IPS DF 4.7 (cell line): ENCODE measurements at regions not wholly inside any gene's neighbourhood (a gene's known extent, or its start where the extent isn't known, plus 50 kb on each side); places are given as distances from the start of the nearest gene placed in this dataset.

Experiments used
- DNase-seq: peaks from one replicate; pipeline ENCODE4 v3.0.0-alpha.2; 2013; ENCODE audit warnings: low spot score; ENCODE audit errors: extremely low read depth

- DNase-seq, result no peak
Observed at GRCh38 chr14:65249471-65250161, 147.3 kb upstream of the MAX start.

GRCh38 chr14:65250162-65250495 is 147.8 kb upstream of the MAX start:
- DNase-seq, result no peak

- no peak for DNase-seq
Observed at GRCh38 chr14:65251213-65251612, 148.9 kb upstream of the MAX start.

GRCh38 chr14:65252482-65253255 is 150.4 kb upstream of the MAX start:
- DNase-seq, result no peak

- DNase-seq, result no peak
Observed at GRCh38 chr14:65255029-65255545, 152.8 kb upstream of the MAX start.

GRCh38 chr14:65255583-65256461 is 153.5 kb upstream of the MAX start:
- DNase-seq, result peak; percentile 87

- DNase-seq, result no peak
Observed at GRCh38 chr14:65256714-65257113, 154.4 kb upstream of the MAX start.

- no peak for DNase-seq
Observed at GRCh38 chr14:65257425-65257824, 155.1 kb upstream of the FUT8 start.

- no peak for DNase-seq
Observed at GRCh38 chr14:65258391-65258790, 154.1 kb upstream of the FUT8 start.

- no peak for DNase-seq
Observed at GRCh38 chr14:65259000-65259399, 153.5 kb upstream of the FUT8 start.

GRCh38 chr14:65260786-65261185 is 151.7 kb upstream of the FUT8 start:
- no peak for DNase-seq

- DNase-seq, result no peak
Observed at GRCh38 chr14:65261425-65261920, 151.1 kb upstream of the FUT8 start.

- no peak for DNase-seq
Observed at GRCh38 chr14:65261946-65262345, 150.6 kb upstream of the FUT8 start.

GRCh38 chr14:65263177-65263788 is 149.2 kb upstream of the FUT8 start:
- no peak for DNase-seq

GRCh38 chr14:65267856-65268255 is 144.7 kb upstream of the FUT8 start:
- no peak for DNase-seq

GRCh38 chr14:65268594-65268993 is 143.9 kb upstream of the FUT8 start:
- DNase-seq, result no peak

GRCh38 chr14:65269732-65270131 is 142.8 kb upstream of the FUT8 start:
- DNase-seq, result no peak

- no peak for DNase-seq
Observed at GRCh38 chr14:65277027-65277426, 135.5 kb upstream of the FUT8 start.

GRCh38 chr14:65277580-65278270 is 134.8 kb upstream of the FUT8 start:
- no peak for DNase-seq

- DNase-seq, result no peak
Observed at GRCh38 chr14:65278589-65278988, 133.9 kb upstream of the FUT8 start.

GRCh38 chr14:65279510-65279909 is 133.0 kb upstream of the FUT8 start:
- no peak for DNase-seq
